Stimulated activated naive CD8-positive, alpha-beta T cell treated with anti-CD3 and anti-CD28 coated beads, Interleukin-15, Interleukin-2, amounts not matched to agents 100 ng/mL and 50 ng/mL, for 24 hours (primary cell): ENCODE measurements at regions not wholly inside any gene's neighbourhood (a gene's known extent, or its start where the extent isn't known, plus 50 kb on each side); places are given as distances from the start of the nearest gene placed in this dataset.

Experiments used
- H3K27ac Mint-ChIP-seq: one replicate; pipeline ENCODE4 v1.8.0; 2021; ENCODE audit warnings: mild to moderate bottlenecking, mixed read lengths
- H3K27me3 Mint-ChIP-seq: one replicate; pipeline ENCODE4 v1.8.0; 2021; ENCODE audit warnings: mixed read lengths
- H3K36me3 Mint-ChIP-seq: one replicate; pipeline ENCODE4 v1.8.0; 2021; ENCODE audit warnings: low read depth, mixed read lengths
- H3K4me1 Mint-ChIP-seq: one replicate; pipeline ENCODE4 v1.8.0; 2021; ENCODE audit warnings: low read depth, mixed read lengths
- H3K4me3 Mint-ChIP-seq: one replicate; pipeline ENCODE4 v1.8.0; 2021; ENCODE audit warnings: mild to moderate bottlenecking, mixed read lengths
- H3K9me3 Mint-ChIP-seq: one replicate; pipeline ENCODE4 v1.8.0; 2021; ENCODE audit warnings: mixed read lengths

GRCh38 chr12:24554612-24555295 is 394.1 kb downstream of the BCAT1 start:
- H3K4me3 Mint-ChIP-seq = no peak overlapping the region
- no peaks in the 10 kb centered on the region for H3K36me3 Mint-ChIP-seq
- peaks cover 23% of the 10 kb centered on the region for H3K27me3 Mint-ChIP-seq
- no peaks in the 10 kb centered on the region for H3K9me3 Mint-ChIP-seq
- H3K27ac Mint-ChIP-seq = no peak overlapping the region
- no peaks in the 10 kb centered on the region for H3K4me1 Mint-ChIP-seq

GRCh38 chr12:24553259-24553658 is 395.6 kb downstream of the BCAT1 start:
- Mint-ChIP-seq H3K27ac (no peak overlapping the region), H3K27me3 (peaks cover 8% of the 10 kb centered on the region), H3K36me3 (no peaks in the 10 kb centered on the region), H3K4me3 (no peak overlapping the region), H3K4me1 (no peaks in the 10 kb centered on the region), H3K9me3 (no peaks in the 10 kb centered on the region)

- no peaks in the 10 kb centered on the region for H3K9me3 Mint-ChIP-seq
- H3K36me3 Mint-ChIP-seq = no peaks in the 10 kb centered on the region
- H3K4me1 Mint-ChIP-seq = no peaks in the 10 kb centered on the region
- H3K27ac Mint-ChIP-seq = no peak overlapping the region
- no peak overlapping the region for H3K4me3 Mint-ChIP-seq
- H3K27me3 Mint-ChIP-seq = no peaks in the 10 kb centered on the region
Observed at GRCh38 chr12:24551163-24551786, 397.6 kb downstream of the BCAT1 start.

- Mint-ChIP-seq H3K36me3 (no peaks in the 10 kb centered on the region), H3K9me3 (no peaks in the 10 kb centered on the region)
Observed at GRCh38 chr12:24550609-24551008, 398.3 kb downstream of the BCAT1 start.

GRCh38 chr12:24546661-24547060 is 402.2 kb downstream of the BCAT1 start:
- Mint-ChIP-seq H3K4me1 (no peaks in the 10 kb centered on the region), H3K4me3 (no peak overlapping the region), H3K36me3 (no peaks in the 10 kb centered on the region), H3K9me3 (no peaks in the 10 kb centered on the region), H3K27ac (no peak overlapping the region), H3K27me3 (no peaks in the 10 kb centered on the region)

More at GRCh38 chr12:24550609-24551008, 398.3 kb downstream of the BCAT1 start:
- H3K4me3 Mint-ChIP-seq = no peak overlapping the region
- H3K27ac Mint-ChIP-seq = no peak overlapping the region
- no peaks in the 10 kb centered on the region for H3K4me1 Mint-ChIP-seq
- no peaks in the 10 kb centered on the region for H3K27me3 Mint-ChIP-seq

- Mint-ChIP-seq H3K27ac (no peak overlapping the region), H3K27me3 (no peaks in the 10 kb centered on the region), H3K36me3 (no peaks in the 10 kb centered on the region), H3K4me3 (no peak overlapping the region), H3K4me1 (no peaks in the 10 kb centered on the region), H3K9me3 (no peaks in the 10 kb centered on the region)
Observed at GRCh38 chr12:24546084-24546483, 402.8 kb downstream of the BCAT1 start.

GRCh38 chr12:24544368-24544767 is 404.5 kb downstream of the BCAT1 start:
- Mint-ChIP-seq H3K27ac (no peak overlapping the region), H3K27me3 (no peaks in the 10 kb centered on the region), H3K36me3 (no peaks in the 10 kb centered on the region), H3K9me3 (no peaks in the 10 kb centered on the region), H3K4me1 (no peaks in the 10 kb centered on the region), H3K4me3 (no peak overlapping the region)

- no peaks in the 10 kb centered on the region for H3K27me3 Mint-ChIP-seq
- no peaks in the 10 kb centered on the region for H3K9me3 Mint-ChIP-seq
- no peaks in the 10 kb centered on the region for H3K4me1 Mint-ChIP-seq
- no peak overlapping the region for H3K4me3 Mint-ChIP-seq
- no peak overlapping the region for H3K27ac Mint-ChIP-seq
- H3K36me3 Mint-ChIP-seq = no peaks in the 10 kb centered on the region
Observed at GRCh38 chr12:24541193-24541871, 407.6 kb downstream of the BCAT1 start.

- Mint-ChIP-seq H3K4me1 (no peaks in the 10 kb centered on the region), H3K36me3 (no peaks in the 10 kb centered on the region), H3K9me3 (no peaks in the 10 kb centered on the region), H3K27me3 (no peaks in the 10 kb centered on the region), H3K4me3 (no peak overlapping the region), H3K27ac (no peak overlapping the region)
Observed at GRCh38 chr12:24539646-24540045, 409.3 kb downstream of the BCAT1 start.

GRCh38 chr12:24537083-24537860 is 411.6 kb downstream of the BCAT1 start:
- Mint-ChIP-seq H3K36me3 (no peaks in the 10 kb centered on the region), H3K9me3 (no peaks in the 10 kb centered on the region), H3K27ac (no peak overlapping the region), H3K4me1 (no peaks in the 10 kb centered on the region), H3K4me3 (no peak overlapping the region), H3K27me3 (no peaks in the 10 kb centered on the region)

GRCh38 chr12:24535334-24536069 is 413.4 kb downstream of the BCAT1 start:
- Mint-ChIP-seq H3K4me3 (no peak overlapping the region), H3K27me3 (no peaks in the 10 kb centered on the region), H3K27ac (no peak overlapping the region), H3K9me3 (no peaks in the 10 kb centered on the region), H3K4me1 (no peaks in the 10 kb centered on the region), H3K36me3 (no peaks in the 10 kb centered on the region)

- H3K4me1 Mint-ChIP-seq = no peaks in the 10 kb centered on the region
- H3K27me3 Mint-ChIP-seq = no peaks in the 10 kb centered on the region
- H3K36me3 Mint-ChIP-seq = no peaks in the 10 kb centered on the region
- H3K9me3 Mint-ChIP-seq = no peaks in the 10 kb centered on the region
- no peak overlapping the region for H3K27ac Mint-ChIP-seq
- no peak overlapping the region for H3K4me3 Mint-ChIP-seq
Observed at GRCh38 chr12:24534622-24535021, 414.3 kb downstream of the BCAT1 start.

GRCh38 chr12:24533716-24534352 is 415.1 kb downstream of the BCAT1 start:
- no peaks in the 10 kb centered on the region for H3K4me1 Mint-ChIP-seq
- no peak overlapping the region for H3K4me3 Mint-ChIP-seq
- H3K27ac Mint-ChIP-seq = no peak overlapping the region
- no peaks in the 10 kb centered on the region for H3K9me3 Mint-ChIP-seq
- no peaks in the 10 kb centered on the region for H3K36me3 Mint-ChIP-seq
- H3K27me3 Mint-ChIP-seq = no peaks in the 10 kb centered on the region

GRCh38 chr12:24530689-24531088 is 418.2 kb downstream of the BCAT1 start:
- no peaks in the 10 kb centered on the region for H3K4me1 Mint-ChIP-seq
- no peaks in the 10 kb centered on the region for H3K9me3 Mint-ChIP-seq
- no peak overlapping the region for H3K4me3 Mint-ChIP-seq
- H3K36me3 Mint-ChIP-seq = no peaks in the 10 kb centered on the region
- H3K27ac Mint-ChIP-seq = no peak overlapping the region
- H3K27me3 Mint-ChIP-seq = no peaks in the 10 kb centered on the region
